ENCODE measurements at regions not wholly inside any gene's neighbourhood (a gene's known extent, or its start where the extent isn't known, plus 50 kb on each side); places are given as distances from the start of the nearest gene placed in this dataset.

GRCh38 chr22:47634347-47634746 lies 871.9 kb downstream of the TBC1D22A start:
- Histone ChIP-seq H3K4me3 (no peak overlapping the region), H3K27ac (no peak overlapping the region), H3K9me3 (peaks cover 0 to 37% (median 23%) of the 10 kb centered on the region in 8 donors), H3K27me3 (replicated peaks in 1 of 7) (peaks cover 0 to 62% (median 0%) of the 10 kb centered on the region in 7 donors), H3K36me3 (no peaks in the 10 kb centered on the region), H3K4me1 (no peaks in the 10 kb centered on the region)
- WGBS, 5 donors, result 55 to 59% (median 58%) methylated on average over 7 of the region's 7 CpGs
- intact Hi-C loops (cut with DNase I; ENCODE audit: low total_unique reads), result no loop called here
- no peak for DNase-seq
- TF ChIP-seq POLR2A (IDR thresholded peaks at IDR 0.05), result no peak
- TF ChIP-seq CTCF (IDR thresholded peaks at IDR 0.05 in 8 of 11, conservative IDR thresholded peaks at IDR 0.05 in 3 of 11), result no peak
- TF ChIP-seq POLR2AphosphoS5 (IDR thresholded peaks at IDR 0.05), result no peak

GRCh38 chr22:47633111-47633510 lies 870.7 kb downstream of the TBC1D22A start:
- no peak overlapping the region for H3K4me3 ChIP-seq
- 82 to 92% (median 91%) methylated on average over 6 of the region's 6 CpGs for WGBS, 5 donors
- intact Hi-C loops (cut with DNase I; ENCODE audit: low total_unique reads), result no loop called here
- no peak overlapping the region for H3K27ac ChIP-seq
- no peaks in the 10 kb centered on the region for H3K36me3 ChIP-seq
- peaks cover 0 to 28% (median 14%) of the 10 kb centered on the region in 8 donors for H3K9me3 ChIP-seq
- H3K4me1 ChIP-seq, result no peaks in the 10 kb centered on the region
- no peak for TF ChIP-seq CTCF (IDR thresholded peaks at IDR 0.05 in 8 of 11, conservative IDR thresholded peaks at IDR 0.05 in 3 of 11)
- TF ChIP-seq POLR2A (IDR thresholded peaks at IDR 0.05), result no peak
- no peak for TF ChIP-seq POLR2AphosphoS5 (IDR thresholded peaks at IDR 0.05)
- peaks cover 0 to 57% (median 0%) of the 10 kb centered on the region in 7 donors for H3K27me3 ChIP-seq (replicated peaks in 1 of 7)
- DNase-seq, result no peak

- H3K27ac ChIP-seq, result no peak overlapping the region
- intact Hi-C loops (cut with DNase I; ENCODE audit: low total_unique reads), result no loop called here
- peaks cover 0 to 57% (median 0%) of the 10 kb centered on the region in 7 donors for H3K27me3 ChIP-seq (replicated peaks in 1 of 7)
- no peaks in the 10 kb centered on the region for H3K4me1 ChIP-seq
- TF ChIP-seq POLR2AphosphoS5 (IDR thresholded peaks at IDR 0.05), result no peak
- TF ChIP-seq POLR2A (IDR thresholded peaks at IDR 0.05), result no peak
- no peak for TF ChIP-seq CTCF (IDR thresholded peaks at IDR 0.05 in 8 of 11, conservative IDR thresholded peaks at IDR 0.05 in 3 of 11)
- 22 to 49% (median 36%) methylated on average over 6 to 10 of the region's 10 CpGs for WGBS, 5 donors
- no peaks in the 10 kb centered on the region for H3K36me3 ChIP-seq
- no peak for DNase-seq
- H3K4me3 ChIP-seq, result no peak overlapping the region
- peaks cover 0 to 24% (median 10%) of the 10 kb centered on the region in 8 donors for H3K9me3 ChIP-seq
Observed at GRCh38 chr22:47632701-47633100, 870.3 kb downstream of the TBC1D22A start.

GRCh38 chr22:47631571-47632102 lies 869.2 kb downstream of the TBC1D22A start:
- DNase-seq, result no peak
- WGBS, 5 donors, result 91 to 95% (median 92%) methylated on average over 28 to 31 of the region's 31 CpGs
- H3K27me3 ChIP-seq (replicated peaks in 1 of 7), result peaks cover 0 to 56% (median 0%) of the 10 kb centered on the region in 7 donors
- TF ChIP-seq POLR2A (IDR thresholded peaks at IDR 0.05), result no peak
- no peak for TF ChIP-seq POLR2AphosphoS5 (IDR thresholded peaks at IDR 0.05)
- TF ChIP-seq CTCF (IDR thresholded peaks at IDR 0.05 in 8 of 11, conservative IDR thresholded peaks at IDR 0.05 in 3 of 11), result no peak
- intact Hi-C loops (cut with DNase I; ENCODE audit: low total_unique reads), result no loop called here
- H3K4me1 ChIP-seq, result no peaks in the 10 kb centered on the region
- no peak overlapping the region for H3K4me3 ChIP-seq
- peaks cover 0 to 13% (median 0%) of the 10 kb centered on the region in 8 donors for H3K9me3 ChIP-seq
- no peaks in the 10 kb centered on the region for H3K36me3 ChIP-seq
- H3K27ac ChIP-seq, result no peak overlapping the region

All from spleen (tissue), 11 donors.